ENCODE measurements at regions not wholly inside any gene's neighbourhood (a gene's known extent, or its start where the extent isn't known, plus 50 kb on each side); places are given as distances from the start of the nearest gene placed in this dataset.

GRCh38 chr3:73866846-73867245 lies 242.1 kb upstream of the PDZRN3 start:
- no peak overlapping the region for H3K27ac ChIP-seq
- no peak for ATAC-seq (ENCODE audit: insufficient number of reproducible peaks, low FRiP score, low read depth)
- H3K27me3 ChIP-seq (replicated peaks; ENCODE audit: insufficient read depth) = no peaks in the 10 kb centered on the region
- H3K4me1 ChIP-seq (ENCODE audit: control insufficient read depth in 1 of 2, low read depth in 2 of 2) = no peaks in the 10 kb centered on the region
- H3K4me3 ChIP-seq = no peak overlapping the region
- DNase-seq (ENCODE audit: low spot score) = no peak
- no peaks in the 10 kb centered on the region for H3K36me3 ChIP-seq
- TF ChIP-seq CTCF (IDR thresholded peaks at IDR 0.05) = no peak
- H3K9me3 ChIP-seq = no peaks in the 10 kb centered on the region

GRCh38 chr3:73863546-73864079 lies 238.9 kb upstream of the PDZRN3 start:
- H3K36me3 ChIP-seq = no peaks in the 10 kb centered on the region
- H3K9me3 ChIP-seq = no peaks in the 10 kb centered on the region
- H3K27me3 ChIP-seq (replicated peaks; ENCODE audit: insufficient read depth) = no peaks in the 10 kb centered on the region
- H3K4me1 ChIP-seq (ENCODE audit: control insufficient read depth in 1 of 2, low read depth in 2 of 2) = no peaks in the 10 kb centered on the region
- no peak for TF ChIP-seq CTCF (IDR thresholded peaks at IDR 0.05)
- DNase-seq (ENCODE audit: low spot score) (no peak), ATAC-seq (ENCODE audit: insufficient number of reproducible peaks, low FRiP score, low read depth) (no peak)
- no peak overlapping the region for H3K4me3 ChIP-seq
- no peak overlapping the region for H3K27ac ChIP-seq

DNA sequence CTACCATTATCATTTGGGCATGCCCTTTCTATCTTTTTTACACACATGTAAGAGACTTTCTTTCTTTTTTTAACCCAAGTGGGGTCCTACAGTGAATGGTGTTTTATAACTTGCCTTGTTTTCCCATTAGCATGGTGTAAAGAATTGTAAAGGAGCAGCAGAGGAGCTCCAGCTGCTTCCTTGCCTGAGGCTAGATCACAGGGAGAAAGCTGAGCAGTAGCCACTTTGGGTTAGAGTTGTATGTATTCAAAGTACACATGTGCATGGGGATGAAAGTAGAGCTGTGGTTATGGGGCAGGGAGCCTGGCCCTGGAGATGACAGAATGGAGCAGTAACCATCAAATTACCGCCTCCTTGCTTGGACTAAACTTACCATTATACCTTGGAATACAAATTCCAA lies 231.1 kb upstream of the PDZRN3 start:
- H3K9me3 ChIP-seq = no peaks in the 10 kb centered on the region
- H3K27me3 ChIP-seq (replicated peaks; ENCODE audit: insufficient read depth) = no peaks in the 10 kb centered on the region
- ATAC-seq (ENCODE audit: insufficient number of reproducible peaks, low FRiP score, low read depth) = no peak
- no peak overlapping the region for H3K4me3 ChIP-seq
- no peak for TF ChIP-seq CTCF (IDR thresholded peaks at IDR 0.05)
- no peaks in the 10 kb centered on the region for H3K36me3 ChIP-seq
- no peaks in the 10 kb centered on the region for H3K4me1 ChIP-seq (ENCODE audit: control insufficient read depth in 1 of 2, low read depth in 2 of 2)
- no peak for DNase-seq (ENCODE audit: low spot score)
- no peak overlapping the region for H3K27ac ChIP-seq

DNA sequence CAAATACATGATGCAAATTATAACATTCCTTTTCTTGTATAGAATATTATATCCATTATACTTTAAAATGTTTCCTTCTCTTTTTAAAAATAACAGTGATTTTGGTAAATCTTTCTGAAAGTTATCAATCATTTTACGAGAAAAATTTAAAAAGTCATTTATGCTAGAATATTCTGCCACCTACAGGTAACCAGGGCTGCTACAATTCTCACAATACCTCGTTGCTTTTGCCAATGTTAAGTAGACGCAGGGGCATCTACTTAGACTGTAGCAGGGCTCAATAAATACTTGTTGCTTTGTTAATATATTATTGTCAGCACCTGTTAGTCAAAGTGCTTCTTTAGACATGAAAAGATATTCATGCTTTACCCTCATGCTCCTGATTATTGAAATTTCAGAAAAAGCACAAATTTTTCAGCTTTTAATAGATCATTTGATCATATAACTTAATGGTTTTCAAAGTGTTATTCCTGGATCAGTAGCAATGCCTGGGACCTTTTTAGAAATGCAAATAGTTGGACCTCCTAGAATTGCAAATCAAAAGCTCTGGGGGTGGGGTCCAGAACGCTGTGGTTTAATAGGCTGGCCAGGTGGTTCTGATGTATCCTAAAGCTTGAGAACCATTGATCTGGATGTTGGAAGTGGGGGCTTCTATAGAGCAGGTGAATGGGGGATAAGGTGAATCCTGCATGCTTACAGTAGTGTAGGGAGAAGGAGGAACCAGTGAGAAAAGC lies 223.6 kb upstream of the PDZRN3 start:
- H3K36me3 ChIP-seq = no peaks in the 10 kb centered on the region

GRCh38 chr3:73846951-73847350 lies 222.2 kb upstream of the PDZRN3 start:
- no peak overlapping the region for H3K4me3 ChIP-seq
- H3K4me1 ChIP-seq (ENCODE audit: control insufficient read depth in 1 of 2, low read depth in 2 of 2) = no peaks in the 10 kb centered on the region
- no peak overlapping the region for H3K27ac ChIP-seq
- H3K9me3 ChIP-seq = no peaks in the 10 kb centered on the region
- H3K27me3 ChIP-seq (replicated peaks; ENCODE audit: insufficient read depth) = no peaks in the 10 kb centered on the region
- no peak for TF ChIP-seq CTCF (IDR thresholded peaks at IDR 0.05)
- H3K36me3 ChIP-seq = no peaks in the 10 kb centered on the region
- DNase-seq (ENCODE audit: low spot score) = no peak
- no peak for ATAC-seq (ENCODE audit: insufficient number of reproducible peaks, low FRiP score, low read depth)

More for the DNA sequence above, 223.6 kb upstream of the PDZRN3 start:
- peak; percentile 75 for TF ChIP-seq CTCF (IDR thresholded peaks at IDR 0.05)
- H3K27me3 ChIP-seq (replicated peaks; ENCODE audit: insufficient read depth) = no peaks in the 10 kb centered on the region
- H3K9me3 ChIP-seq = no peaks in the 10 kb centered on the region
- ATAC-seq (ENCODE audit: insufficient number of reproducible peaks, low FRiP score, low read depth) (no peak), DNase-seq (ENCODE audit: low spot score) (no peak)
- H3K4me1 ChIP-seq (ENCODE audit: control insufficient read depth in 1 of 2, low read depth in 2 of 2) = no peaks in the 10 kb centered on the region
- no peak overlapping the region for H3K27ac ChIP-seq
- no peak overlapping the region for H3K4me3 ChIP-seq

Data from thoracic aorta (tissue), 2 donors.